Peyer's patch (tissue), 4 donors: ENCODE measurements at regions not wholly inside any gene's neighbourhood (a gene's known extent, or its start where the extent isn't known, plus 50 kb on each side); places are given as distances from the start of the nearest gene placed in this dataset.

Source experiments
- CTCF ChIP-seq, 6 experiments: fragments of 450-650 bp in 4 of 6; fragments of 200-600 bp in 2 of 6; sonication (generic) in 1 of 6; IDR thresholded peaks; one replicate each; pipeline ENCODE4 v1.5.1; 2017 to 2019; ENCODE audit warnings: antibody characterized with exemption in 6 of 6, mild to moderate bottlenecking in 3 of 6, moderate library complexity in 1 of 6
- POLR2A ChIP-seq, 2 donors: fragments of 450-650 bp; IDR thresholded peaks; one replicate each; pipeline ENCODE4 v1.5.1; 2017; ENCODE audit warnings: antibody characterized with exemption in 2 of 2, mild to moderate bottlenecking in 2 of 2, moderate library complexity in 2 of 2

GRCh38 chr3:102544741-102545140 is 109.9 kb downstream of the ZPLD1 start:
- TF ChIP-seq CTCF (IDR thresholded peaks at IDR 0.05) (no peak), POLR2A (IDR thresholded peaks at IDR 0.05) (no peak)
